Anterior cingulate cortex (tissue), 58 donors: ENCODE measurements at regions not wholly inside any gene's neighbourhood (a gene's known extent, or its start where the extent isn't known, plus 50 kb on each side); places are given as distances from the start of the nearest gene placed in this dataset.
"Not testable (repeated sequence)": the region's sequence is repeated elsewhere in the genome, so short reads cannot be mapped to it uniquely, and the experiment has no call there.

Experiments used
- DNase-seq, 58 donors: peaks; one replicate each; lab custom pipeline; 2025; lab: John Stamatoyannopoulos, UW

GRCh38 chr6:2611092-2611491 is 139.6 kb downstream of the MYLK4 start:
- DNase-seq, result peak in 7 of 58 donors; percentile 2 to 24 (median 11)

GRCh38 chr6:2608503-2608902 is 142.2 kb downstream of the MYLK4 start:
- no peak for DNase-seq

DNA sequence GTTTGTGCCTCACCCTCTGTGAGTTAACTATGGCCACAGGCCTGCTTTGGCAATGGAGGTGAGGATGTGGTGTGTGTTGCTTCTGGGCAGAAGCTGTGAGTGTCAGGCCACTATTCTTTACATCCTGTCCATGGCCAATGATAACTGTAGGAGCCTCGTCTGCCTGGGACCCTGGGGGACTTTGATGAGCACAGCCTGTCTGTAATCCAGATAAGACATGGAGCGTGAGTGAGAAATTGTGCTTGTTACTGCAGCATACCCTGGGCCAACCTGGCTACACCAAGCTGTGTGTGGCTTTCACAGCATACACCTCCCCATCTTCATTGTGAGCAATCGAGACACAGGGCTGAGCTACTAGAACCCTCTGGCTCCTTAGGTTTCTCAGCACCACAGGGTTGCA is 150.4 kb downstream of the MYLK4 start:
- no peak for DNase-seq

DNA sequence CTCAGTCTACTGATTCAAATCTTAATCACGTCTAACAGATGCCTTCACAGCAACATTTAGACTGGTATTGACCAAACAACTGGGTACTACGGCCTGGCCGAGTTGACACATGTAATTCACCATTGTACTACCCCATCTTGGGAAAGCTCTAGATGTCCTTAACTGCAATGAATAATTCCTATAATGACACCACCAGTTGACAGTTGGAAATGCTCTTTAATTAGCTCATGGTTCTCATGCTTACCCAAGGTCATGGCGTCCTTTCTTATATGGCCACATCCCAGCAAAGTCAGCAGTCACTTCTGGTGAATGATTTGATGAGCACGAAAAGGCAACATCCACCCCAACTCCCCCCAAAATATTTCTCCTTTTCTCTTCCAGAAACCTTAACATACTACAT is 150.9 kb downstream of the MYLK4 start:
- no peak for DNase-seq

DNA sequence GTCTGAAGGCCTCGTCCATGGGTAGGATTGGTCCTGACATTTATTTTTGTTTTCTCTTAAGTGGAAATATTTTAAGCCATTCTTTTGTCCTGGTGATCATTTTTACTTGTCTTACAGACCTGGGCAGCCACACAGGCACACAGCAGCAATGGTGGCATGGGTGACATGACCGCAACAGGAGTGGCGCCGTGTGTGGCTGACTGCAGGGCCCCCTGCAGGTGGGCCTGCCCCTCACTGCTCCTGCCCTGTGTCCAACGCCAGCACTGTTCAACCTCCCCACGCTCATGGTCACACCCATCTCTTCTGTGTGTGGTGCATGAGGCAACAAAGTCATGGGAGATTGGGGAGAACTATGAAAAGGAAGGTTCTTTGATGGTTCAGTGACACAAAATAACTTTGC is 151.9 kb downstream of the MYLK4 start:
- DNase-seq, result no peak

DNA sequence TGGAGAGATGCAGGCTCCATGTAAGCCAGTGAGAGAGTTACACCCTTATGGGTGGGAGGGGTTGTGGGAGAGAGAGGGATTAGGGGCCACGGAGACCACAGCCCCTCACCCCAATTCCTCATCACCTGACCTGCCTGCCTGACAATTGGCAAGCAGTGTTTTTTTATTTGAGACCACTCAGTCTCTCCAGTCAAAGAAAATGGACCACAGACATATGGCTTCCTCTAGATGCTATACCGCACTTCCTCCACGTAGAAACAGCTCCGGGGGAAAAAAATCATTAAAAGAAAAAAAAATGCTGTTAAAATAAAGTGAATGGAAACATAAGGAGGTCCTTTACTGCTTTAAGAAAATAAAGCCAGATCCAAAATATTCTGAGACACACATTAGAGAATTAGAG is 152.7 kb downstream of the MYLK4 start:
- DNase-seq, result no peak

- not testable (repeated sequence) for DNase-seq
Measured at GRCh38 chr6:2597457-2597856, 153.3 kb downstream of the MYLK4 start.

DNA sequence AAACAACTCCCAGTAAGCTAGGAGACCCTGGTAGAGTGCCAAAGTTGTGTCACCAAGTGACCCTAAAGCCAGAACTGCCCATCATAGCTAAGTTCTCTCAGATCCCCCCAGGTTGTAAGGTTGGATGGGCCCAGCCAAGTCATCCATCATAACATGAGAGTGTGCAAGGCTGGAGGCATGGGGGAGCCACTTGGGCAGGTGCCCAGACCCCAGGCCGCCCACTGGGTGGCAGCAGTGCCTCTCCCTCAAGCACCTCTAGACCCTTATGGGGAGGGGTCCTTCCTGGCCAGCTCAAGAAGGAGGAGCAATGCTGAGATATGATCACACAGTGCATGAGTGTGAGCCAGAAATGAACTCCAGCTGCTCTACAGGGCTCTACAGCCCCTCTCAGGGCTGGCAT is 154.5 kb downstream of the MYLK4 start:
- DNase-seq, result no peak

DNA sequence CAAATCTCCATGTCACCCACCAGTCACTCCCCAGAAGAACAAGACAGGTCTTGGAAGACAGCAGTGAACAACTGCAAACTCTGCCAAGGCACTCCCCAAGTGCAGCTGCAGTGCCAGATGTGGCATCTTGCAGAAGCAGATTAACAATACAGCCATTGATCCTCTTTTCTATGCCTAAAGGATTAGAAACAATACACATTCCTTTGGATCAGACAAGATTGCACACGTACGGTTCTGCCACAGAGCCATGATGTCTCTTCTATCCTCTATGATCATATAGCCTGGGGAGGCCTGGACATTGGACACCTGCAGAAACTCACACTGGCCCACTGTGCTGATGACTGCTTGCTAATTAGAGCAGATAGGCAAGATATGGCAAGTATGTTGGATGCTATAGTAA is 155.9 kb downstream of the MYLK4 start:
- no peak for DNase-seq

- no peak for DNase-seq
Measured at GRCh38 chr6:2593167-2593566, 157.6 kb downstream of the MYLK4 start.

DNA sequence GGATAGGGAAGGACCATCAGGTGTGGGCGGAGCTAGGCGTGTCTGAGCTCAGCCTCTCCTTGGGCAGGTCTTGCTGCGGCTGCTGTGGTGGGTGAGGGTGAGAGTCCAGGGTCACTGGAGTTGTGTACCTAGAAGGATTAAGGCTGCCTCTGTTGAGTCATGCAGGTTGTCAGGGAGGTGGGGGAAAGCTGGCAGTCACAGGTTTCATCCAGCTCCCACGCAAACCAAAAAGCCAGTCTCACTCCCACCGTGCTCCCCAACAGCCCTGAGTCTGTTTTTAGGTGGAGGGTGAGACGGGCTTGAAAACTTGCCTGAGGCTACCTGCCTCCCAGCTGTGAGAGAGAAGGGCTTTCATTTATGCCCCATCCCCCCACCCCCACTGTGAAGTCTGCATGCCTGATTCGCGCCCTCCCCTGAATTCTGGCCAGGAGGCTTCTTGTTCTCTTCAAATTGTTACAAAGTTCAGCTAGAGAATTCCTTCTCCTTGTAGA is 161.5 kb downstream of the MYLK4 start:
- DNase-seq, result no peak

- DNase-seq, result no peak
Measured at GRCh38 chr6:2583459-2583858, 167.3 kb downstream of the MYLK4 start.

GRCh38 chr6:2582268-2582667 is 168.5 kb downstream of the MYLK4 start:
- DNase-seq, result no peak

- DNase-seq, result no peak
Measured at GRCh38 chr6:2581611-2582010, 169.1 kb downstream of the MYLK4 start.

DNA sequence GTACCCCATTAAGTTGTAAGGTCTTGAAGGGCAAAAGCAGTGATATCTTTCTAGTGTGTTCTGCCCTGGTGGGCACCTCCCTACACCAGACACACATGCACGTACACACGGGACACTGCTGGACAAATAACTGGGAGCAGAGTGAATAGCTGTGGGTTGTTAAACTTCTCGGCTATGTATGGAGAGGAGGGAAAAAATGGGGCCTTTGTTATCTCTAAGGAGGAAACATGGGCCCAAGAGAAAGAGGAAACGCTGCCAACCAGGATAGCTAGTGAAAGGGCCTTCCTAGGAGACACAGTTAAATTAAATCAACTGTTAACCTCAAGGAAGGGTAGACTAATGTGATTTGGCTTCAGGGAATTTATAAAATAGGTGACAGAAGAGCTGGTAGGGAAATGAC is 169.7 kb downstream of the MYLK4 start:
- DNase-seq, result no peak

DNA sequence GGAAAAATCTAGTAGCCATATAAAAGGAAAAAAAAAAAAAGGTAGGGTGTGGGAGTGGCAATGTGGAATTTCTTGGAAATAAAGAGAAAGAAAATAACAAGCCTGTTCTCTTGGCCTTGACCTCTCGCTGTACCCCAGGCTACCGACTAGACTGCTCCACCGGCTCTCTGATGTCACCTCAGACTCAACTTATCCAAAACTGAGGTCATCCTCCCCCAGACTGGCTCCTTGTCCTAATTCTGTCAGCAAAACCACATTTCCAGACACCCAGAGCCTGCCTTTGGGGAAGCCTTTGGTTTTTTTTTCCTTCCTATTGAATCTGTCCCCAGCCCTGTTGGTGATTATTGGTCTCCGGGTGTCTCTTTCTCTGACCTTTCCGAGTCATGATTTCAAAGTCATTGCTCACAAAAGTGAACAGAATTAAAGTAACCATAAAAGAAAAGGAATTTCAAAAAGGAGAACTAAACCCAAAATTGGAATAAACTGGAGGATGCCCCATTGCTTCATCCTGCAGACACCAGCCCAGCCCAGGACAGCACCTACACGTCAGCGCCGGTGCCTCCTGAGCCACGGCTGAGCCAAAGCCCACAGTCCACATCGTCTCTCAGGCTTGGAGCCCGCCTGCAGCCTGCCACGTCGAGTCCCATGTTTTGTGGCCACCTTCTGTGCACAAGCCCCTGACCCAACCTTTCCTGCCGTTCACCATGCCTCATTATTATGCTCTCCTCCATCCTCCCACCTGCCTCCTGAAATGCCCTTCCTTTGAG is 170.7 kb downstream of the MYLK4 start:
- no peak for DNase-seq

DNA sequence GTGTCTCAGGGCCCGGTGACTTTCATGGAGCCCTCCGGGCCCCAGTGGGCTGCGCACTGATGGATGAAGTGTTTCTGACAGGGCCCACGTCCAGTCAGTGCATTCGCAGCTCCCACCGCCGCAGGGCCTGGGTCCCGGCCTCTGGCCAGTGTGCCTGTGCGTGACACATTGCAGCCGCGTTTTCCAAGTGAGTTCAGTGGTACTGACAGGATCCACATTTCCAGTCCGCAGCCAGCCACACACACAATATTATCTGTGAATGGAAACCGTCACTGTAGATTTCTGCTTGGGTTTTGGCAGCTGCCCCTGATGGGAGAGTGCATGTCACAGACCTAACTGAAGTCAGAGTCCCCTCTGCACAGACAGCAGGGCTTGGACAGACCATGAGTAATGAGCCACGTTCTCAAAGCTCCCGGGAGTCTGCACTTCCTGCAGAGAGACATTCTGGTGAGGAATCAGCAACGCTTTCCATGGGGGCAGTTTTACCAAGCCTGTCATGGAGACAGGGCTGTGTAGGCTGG is 171.4 kb downstream of the MYLK4 start:
- no peak for DNase-seq

DNA sequence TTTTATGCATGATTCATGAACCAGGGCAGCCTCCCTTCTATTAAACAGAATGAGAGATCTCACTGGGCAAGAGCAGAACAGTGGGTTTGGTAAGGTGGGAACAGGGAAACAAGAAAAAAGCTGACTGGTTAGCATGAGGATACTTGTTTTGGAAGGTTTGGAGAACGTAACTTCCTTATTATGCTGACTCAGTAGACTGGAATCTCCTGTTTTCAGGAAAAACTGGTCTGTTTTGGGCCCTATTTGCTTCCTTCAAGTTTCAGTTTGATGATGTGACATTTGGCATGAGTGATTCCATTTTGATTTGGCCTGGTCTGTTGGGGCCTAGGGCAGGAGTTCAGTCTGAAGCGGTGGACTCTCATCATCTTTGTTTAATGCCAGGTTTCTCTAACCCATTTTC is 172.0 kb downstream of the MYLK4 start:
- no peak for DNase-seq

DNA sequence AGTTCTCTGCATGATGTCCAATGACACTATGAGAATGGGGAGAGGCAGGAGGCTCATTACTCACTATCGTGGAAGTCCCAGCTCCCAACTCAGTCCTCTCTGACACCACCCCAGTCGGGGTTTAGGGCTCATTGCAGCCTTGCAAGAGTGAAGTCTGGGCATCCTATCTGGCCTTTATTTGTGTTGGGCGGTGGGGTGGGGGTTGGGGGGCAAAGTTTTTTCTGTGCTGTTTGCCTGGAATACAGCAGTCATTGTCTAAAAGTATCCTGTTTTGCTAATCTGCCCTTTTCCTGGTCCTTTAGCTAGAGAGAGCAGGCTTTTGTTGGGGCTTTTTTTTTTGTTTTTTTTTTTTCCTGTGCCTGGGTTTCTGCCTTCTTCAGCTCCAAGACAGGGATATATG is 174.2 kb downstream of the MYLK4 start:
- no peak for DNase-seq

- DNase-seq, result no peak
Measured at GRCh38 chr6:2575236-2575635, 175.5 kb downstream of the MYLK4 start.

DNA sequence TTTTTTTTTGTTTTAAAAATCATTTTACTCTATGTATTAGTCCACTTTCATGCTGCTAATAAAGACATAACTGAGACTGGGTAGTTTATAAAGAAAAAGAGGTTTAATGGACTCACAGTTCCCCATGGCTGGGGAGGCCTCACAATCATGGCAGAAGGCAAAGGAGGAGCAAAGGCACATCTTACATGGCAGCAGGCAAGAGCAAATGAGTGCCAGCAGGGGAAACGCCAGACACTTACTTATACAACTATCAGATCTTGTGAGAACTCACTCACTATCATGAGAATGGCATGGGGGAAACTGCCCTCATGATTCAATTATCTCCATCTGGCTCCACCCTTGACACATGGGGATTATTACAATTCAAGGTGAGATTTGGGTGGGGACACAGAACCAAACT is 181.3 kb downstream of the MYLK4 start:
- DNase-seq, result not testable (repeated sequence)

DNA sequence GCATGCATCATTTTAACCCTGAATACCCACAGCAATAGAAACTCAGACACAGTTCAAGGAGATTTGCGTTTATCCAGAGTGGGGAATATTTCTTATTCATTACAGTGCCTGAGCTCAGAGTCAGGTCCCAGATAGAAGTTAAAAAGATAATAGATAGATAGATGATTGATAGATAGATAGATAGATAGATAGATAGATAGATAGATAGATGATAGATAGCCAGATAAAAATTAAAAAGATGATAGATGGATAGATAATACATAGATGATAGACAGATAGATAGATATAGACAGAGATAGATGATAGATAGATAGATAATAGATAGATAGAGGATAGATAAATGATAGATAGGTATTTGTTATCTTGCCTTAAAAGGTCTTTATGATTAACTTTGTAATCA is 184.7 kb downstream of the MYLK4 start:
- DNase-seq, result no peak

DNA sequence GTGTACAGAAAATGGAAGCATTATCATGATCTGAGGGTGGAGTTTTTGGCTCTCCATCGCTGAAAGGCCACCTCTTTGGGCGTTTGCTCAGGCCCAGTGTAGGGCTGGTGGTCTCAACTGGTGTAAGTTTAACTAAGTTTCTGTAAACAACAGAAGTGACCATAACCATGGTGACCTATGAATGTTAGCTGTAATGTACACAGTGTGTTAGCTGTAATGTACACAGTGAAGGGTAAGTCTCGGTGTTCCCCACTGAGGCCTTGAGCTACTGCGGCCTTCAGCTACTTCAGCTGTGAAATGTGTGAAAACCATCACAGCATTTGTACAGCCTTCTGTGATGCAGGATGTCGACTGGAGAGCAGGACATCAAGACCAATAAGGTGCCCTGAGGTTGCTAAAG is 185.2 kb downstream of the MYLK4 start:
- no peak for DNase-seq
